ENCODE measurements at regions not wholly inside any gene's neighbourhood (a gene's known extent, or its start where the extent isn't known, plus 50 kb on each side); places are given as distances from the start of the nearest gene placed in this dataset.

GRCh38 chr3:43178891-43179366 lies 73.0 kb upstream of the POMGNT2 start:
- DNase-seq: no peak

GRCh38 chr3:43177085-43177484 lies 71.2 kb upstream of the POMGNT2 start:
- DNase-seq: no peak

- DNase-seq: no peak
Observed at GRCh38 chr3:43176666-43177065, 70.8 kb upstream of the POMGNT2 start.

- DNase-seq: no peak
Observed at GRCh38 chr3:43175541-43175940, 69.7 kb upstream of the POMGNT2 start.

GRCh38 chr3:43173949-43174348 lies 68.1 kb upstream of the POMGNT2 start:
- no peak for DNase-seq

- no peak for DNase-seq
Observed at GRCh38 chr3:43171748-43172147, 65.9 kb upstream of the POMGNT2 start.

GRCh38 chr3:43170553-43170952 lies 64.7 kb upstream of the POMGNT2 start:
- DNase-seq: no peak

GRCh38 chr3:43169987-43170386 lies 64.1 kb upstream of the POMGNT2 start:
- DNase-seq: no peak

GRCh38 chr3:43166406-43166805 lies 60.5 kb upstream of the POMGNT2 start:
- no peak for DNase-seq

- DNase-seq: no peak
Observed at GRCh38 chr3:43165786-43166185, 59.9 kb upstream of the POMGNT2 start.

- DNase-seq: no peak
Observed at GRCh38 chr3:43163895-43164493, 58.1 kb upstream of the POMGNT2 start.

GRCh38 chr3:43162230-43163084 lies 56.6 kb upstream of the POMGNT2 start:
- peak; percentile 43 to 49 for DNase-seq

- no peak for DNase-seq
Observed at GRCh38 chr3:43161684-43162229, 55.9 kb upstream of the POMGNT2 start.

- no peak for DNase-seq
Observed at GRCh38 chr3:43160664-43161063, 54.8 kb upstream of the POMGNT2 start.

- DNase-seq: no peak
Observed at GRCh38 chr3:43159876-43160255, 54.0 kb upstream of the POMGNT2 start.

- DNase-seq: no peak
Observed at GRCh38 chr3:43159131-43159875, 53.4 kb upstream of the POMGNT2 start.

- DNase-seq: no peak
Observed at GRCh38 chr3:43156812-43157455, 51.1 kb upstream of the POMGNT2 start.

GRCh38 chr3:43155464-43156121 lies 49.7 kb upstream of the POMGNT2 start:
- DNase-seq: no peak
